Fibroblast of skin of left biceps (primary cell): ENCODE measurements at regions not wholly inside any gene's neighbourhood (a gene's known extent, or its start where the extent isn't known, plus 50 kb on each side); places are given as distances from the start of the nearest gene placed in this dataset.
"Not testable (repeated sequence)": the region's sequence is repeated elsewhere in the genome, so short reads cannot be mapped to it uniquely, and the experiment has no call there.

Experiments
- DNase-seq, 2 experiments: peaks; one replicate each; pipeline ENCODE4 v3.0.0-alpha.2; 2013; ENCODE audit warnings: low read depth in 2 of 2

GRCh38 chr4:97081951-97082350, 1061.3 kb downstream of the STPG2 start:
- no peak for DNase-seq

- not testable (repeated sequence) for DNase-seq
Measured at GRCh38 chr4:97097036-97097435, 1046.2 kb downstream of the STPG2 start.

- not testable (repeated sequence) for DNase-seq
Measured at GRCh38 chr4:97101171-97101570, 1042.1 kb downstream of the STPG2 start.

GRCh38 chr4:97103252-97103651, 1040.0 kb downstream of the STPG2 start:
- no peak for DNase-seq

GRCh38 chr4:97104006-97104405, 1039.3 kb downstream of the STPG2 start:
- DNase-seq: no peak

GRCh38 chr4:97104666-97105065, 1038.6 kb downstream of the STPG2 start:
- DNase-seq: no peak

- no peak for DNase-seq
Measured at GRCh38 chr4:97105347-97106099, 1037.8 kb downstream of the STPG2 start.

GRCh38 chr4:97106161-97106560, 1037.1 kb downstream of the STPG2 start:
- DNase-seq: no peak

- no peak for DNase-seq
Measured at GRCh38 chr4:97110506-97110905, 1032.8 kb downstream of the STPG2 start.

GRCh38 chr4:97116511-97116910, 1026.8 kb downstream of the STPG2 start:
- no peak for DNase-seq

GRCh38 chr4:97121493-97121892, 1021.8 kb downstream of the STPG2 start:
- DNase-seq: no peak

- no peak for DNase-seq
Measured at GRCh38 chr4:97123573-97123972, 1019.7 kb downstream of the STPG2 start.

- DNase-seq: no peak
Measured at GRCh38 chr4:97132435-97132834, 1010.8 kb downstream of the STPG2 start.

- no peak for DNase-seq
Measured at GRCh38 chr4:97134456-97134855, 1008.8 kb downstream of the STPG2 start.

- DNase-seq: no peak
Measured at GRCh38 chr4:97139791-97140190, 1003.5 kb downstream of the STPG2 start.

GRCh38 chr4:97140545-97140944, 1002.7 kb downstream of the STPG2 start:
- DNase-seq: no peak

GRCh38 chr4:97141332-97141731, 1001.9 kb downstream of the STPG2 start:
- not testable (repeated sequence) for DNase-seq

GRCh38 chr4:97142410-97142809, 1000.9 kb downstream of the STPG2 start:
- DNase-seq: no peak

GRCh38 chr4:97142893-97143292, 1000.4 kb downstream of the STPG2 start:
- no peak for DNase-seq

- no peak for DNase-seq
Measured at GRCh38 chr4:97144199-97144598, 999.1 kb downstream of the STPG2 start.

- DNase-seq: no peak
Measured at GRCh38 chr4:97150966-97151365, 992.3 kb downstream of the STPG2 start.

- no peak for DNase-seq
Measured at GRCh38 chr4:97152149-97152548, 991.1 kb downstream of the STPG2 start.

GRCh38 chr4:97153042-97153441, 990.2 kb downstream of the STPG2 start:
- no peak for DNase-seq

- no peak for DNase-seq
Measured at GRCh38 chr4:97159625-97160024, 983.7 kb downstream of the STPG2 start.
